Peyer's patch (tissue), 4 donors: ENCODE measurements at regions not wholly inside any gene's neighbourhood (a gene's known extent, or its start where the extent isn't known, plus 50 kb on each side); places are given as distances from the start of the nearest gene placed in this dataset.

Experiments
- DNase-seq, 3 donors: peaks; one replicate each; pipeline ENCODE4 v3.0.0-alpha.2; 2017 to 2019
- H3K27ac ChIP-seq, 4 donors: fragments of 200-600 bp; sonication (generic); one replicate each; pipeline ENCODE4 v1.5.1; 2016 to 2019
- H3K27me3 ChIP-seq, 2 donors: fragments of 200-600 bp; sonication (generic); one replicate each; pipeline ENCODE4 v1.5.1; 2019
- H3K36me3 ChIP-seq, 3 donors: fragments of 200-600 bp; sonication (generic); one replicate each; pipeline ENCODE4 v1.5.1; 2016 to 2019
- H3K4me1 ChIP-seq, 4 donors: fragments of 200-600 bp; sonication (generic); one replicate each; pipeline ENCODE4 v1.5.1; 2016 to 2019
- H3K4me3 ChIP-seq, 4 donors: fragments of 200-600 bp; sonication (generic); 1 replicate in 3 of 4; 2 replicates in 1 of 4; pipeline ENCODE4 v1.5.1; 2016 to 2019; ENCODE audit warnings: mild to moderate bottlenecking in 1 of 4
- H3K9me3 ChIP-seq, 4 donors: fragments of 200-600 bp; sonication (generic); one replicate each; pipeline ENCODE4 v1.5.1; 2016 to 2019; ENCODE audit warnings: mild to moderate bottlenecking in 1 of 4
- CTCF ChIP-seq, 6 experiments: fragments of 450-650 bp in 4 of 6; fragments of 200-600 bp in 2 of 6; sonication (generic) in 1 of 6; IDR thresholded peaks; one replicate each; pipeline ENCODE4 v1.5.1; 2017 to 2019; ENCODE audit warnings: antibody characterized with exemption in 6 of 6, mild to moderate bottlenecking in 3 of 6, moderate library complexity in 1 of 6
- POLR2A ChIP-seq, 2 donors: fragments of 450-650 bp; IDR thresholded peaks; one replicate each; pipeline ENCODE4 v1.5.1; 2017; ENCODE audit warnings: antibody characterized with exemption in 2 of 2, mild to moderate bottlenecking in 2 of 2, moderate library complexity in 2 of 2

GRCh38 chr10:78873413-78873812, 195.4 kb upstream of the ZMIZ1 start:
- Histone ChIP-seq H3K36me3 (no peaks in the 10 kb centered on the region), H3K4me1 (no peaks in the 10 kb centered on the region), H3K27me3 (no peaks in the 10 kb centered on the region), H3K4me3 (no peak overlapping the region), H3K9me3 (no peaks in the 10 kb centered on the region), H3K27ac (no peak overlapping the region)
- TF ChIP-seq POLR2A (IDR thresholded peaks at IDR 0.05), result no peak
- TF ChIP-seq CTCF (IDR thresholded peaks at IDR 0.05), result no peak
- DNase-seq, result no peak

- no peaks in the 10 kb centered on the region for H3K4me1 ChIP-seq
- H3K4me3 ChIP-seq, result no peak overlapping the region
- no peaks in the 10 kb centered on the region for H3K36me3 ChIP-seq
- no peaks in the 10 kb centered on the region for H3K27me3 ChIP-seq
- TF ChIP-seq CTCF (IDR thresholded peaks at IDR 0.05) (no peak), POLR2A (IDR thresholded peaks at IDR 0.05) (no peak)
- H3K9me3 ChIP-seq, result no peaks in the 10 kb centered on the region
- no peak overlapping the region for H3K27ac ChIP-seq
- DNase-seq, result no peak
Measured at GRCh38 chr10:78875331-78875877, 193.4 kb upstream of the ZMIZ1 start.

GRCh38 chr10:78875932-78876331, 192.8 kb upstream of the ZMIZ1 start:
- H3K4me1 ChIP-seq, result no peaks in the 10 kb centered on the region
- H3K27ac ChIP-seq, result no peak overlapping the region
- no peak for DNase-seq
- TF ChIP-seq POLR2A (IDR thresholded peaks at IDR 0.05) (no peak), CTCF (IDR thresholded peaks at IDR 0.05) (no peak)
- H3K27me3 ChIP-seq, result no peaks in the 10 kb centered on the region
- H3K4me3 ChIP-seq, result no peak overlapping the region
- H3K9me3 ChIP-seq, result no peaks in the 10 kb centered on the region
- H3K36me3 ChIP-seq, result no peaks in the 10 kb centered on the region

GRCh38 chr10:78876449-78876848, 192.3 kb upstream of the ZMIZ1 start:
- no peak overlapping the region for H3K4me3 ChIP-seq
- H3K9me3 ChIP-seq, result no peaks in the 10 kb centered on the region
- TF ChIP-seq CTCF (IDR thresholded peaks at IDR 0.05) (no peak), POLR2A (IDR thresholded peaks at IDR 0.05) (no peak)
- H3K36me3 ChIP-seq, result no peaks in the 10 kb centered on the region
- no peaks in the 10 kb centered on the region for H3K27me3 ChIP-seq
- no peaks in the 10 kb centered on the region for H3K4me1 ChIP-seq
- no peak for DNase-seq
- H3K27ac ChIP-seq, result no peak overlapping the region

- TF ChIP-seq CTCF (IDR thresholded peaks at IDR 0.05), result no peak
- no peak for TF ChIP-seq POLR2A (IDR thresholded peaks at IDR 0.05)
- Histone ChIP-seq H3K27ac (no peak overlapping the region), H3K36me3 (no peaks in the 10 kb centered on the region), H3K4me1 (no peaks in the 10 kb centered on the region), H3K27me3 (no peaks in the 10 kb centered on the region), H3K9me3 (no peaks in the 10 kb centered on the region), H3K4me3 (no peak overlapping the region)
- DNase-seq, result no peak
Measured at GRCh38 chr10:78879621-78880020, 189.1 kb upstream of the ZMIZ1 start.

GRCh38 chr10:78886129-78886528, 182.6 kb upstream of the ZMIZ1 start:
- Histone ChIP-seq H3K27me3 (no peaks in the 10 kb centered on the region), H3K9me3 (no peaks in the 10 kb centered on the region), H3K36me3 (no peaks in the 10 kb centered on the region), H3K4me3 (no peak overlapping the region), H3K4me1 (no peaks in the 10 kb centered on the region), H3K27ac (no peak overlapping the region)
- TF ChIP-seq CTCF (IDR thresholded peaks at IDR 0.05) (no peak), POLR2A (IDR thresholded peaks at IDR 0.05) (no peak)
- no peak for DNase-seq
